HG03066 (cell line): ENCODE measurements at regions not wholly inside any gene's neighbourhood (a gene's known extent, or its start where the extent isn't known, plus 50 kb on each side); places are given as distances from the start of the nearest gene placed in this dataset.
"Not testable (repeated sequence)": the region's sequence is repeated elsewhere in the genome, so short reads cannot be mapped to it uniquely, and the experiment has no call there.

Experiments
- ATAC-seq: cut with Tn5 transposase; IDR thresholded peaks from one replicate; pipeline ENCODE4 v1.9.1; 2021; ENCODE audit warnings: low read depth; ENCODE audit not compliant: unreplicated experiment

- ATAC-seq: not testable (repeated sequence)
Measured at GRCh38 chr18:8531084-8531483, 78.2 kb upstream of the RAB12 start.

GRCh38 chr18:8536231-8536630 is 73.0 kb upstream of the RAB12 start:
- no peak for ATAC-seq

GRCh38 chr18:8536922-8537321 is 72.3 kb upstream of the RAB12 start:
- no peak for ATAC-seq

- ATAC-seq: no peak
Measured at GRCh38 chr18:8537400-8537799, 71.8 kb upstream of the RAB12 start.

- ATAC-seq: no peak
Measured at GRCh38 chr18:8538935-8539334, 70.3 kb upstream of the RAB12 start.

- no peak for ATAC-seq
Measured at GRCh38 chr18:8546677-8547076, 62.6 kb upstream of the RAB12 start.

- ATAC-seq: no peak
Measured at GRCh38 chr18:8548186-8548585, 61.1 kb upstream of the RAB12 start.

GRCh38 chr18:8549254-8549757 is 59.9 kb upstream of the RAB12 start:
- no peak for ATAC-seq

- ATAC-seq: no peak
Measured at GRCh38 chr18:8552151-8552550, 57.1 kb upstream of the RAB12 start.

GRCh38 chr18:8554354-8554753 is 54.9 kb upstream of the RAB12 start:
- ATAC-seq: no peak

GRCh38 chr18:8556424-8556823 is 52.8 kb upstream of the RAB12 start:
- ATAC-seq: no peak
